Liver (tissue), 8 donors: ENCODE measurements at regions not wholly inside any gene's neighbourhood (a gene's known extent, or its start where the extent isn't known, plus 50 kb on each side); places are given as distances from the start of the nearest gene placed in this dataset.

Experiments used
- DNase-seq: peaks from one replicate; pipeline ENCODE4 v3.0.0-alpha.2; 2017; ENCODE audit warnings: low spot score
- H3K27ac ChIP-seq, 2 donors: one replicate each; pipeline ENCODE4 v1.7.0; 2013; ENCODE audit warnings: inconsistent platforms in 2 of 2, low read length in 2 of 2, control low read depth in 1 of 2, low read depth in 1 of 2, mild to moderate bottlenecking in 1 of 2
- H3K27me3 ChIP-seq, 4 donors: one replicate each; pipeline versions ENCODE4 v1.6.1 to v1.7.0; 2013; ENCODE audit warnings: low read length in 3 of 4, inconsistent platforms in 1 of 4, mild to moderate bottlenecking in 1 of 4, moderate library complexity in 1 of 4; ENCODE audit not compliant: control insufficient read depth in 4 of 4, insufficient read depth in 4 of 4
- H3K36me3 ChIP-seq, 4 donors: one replicate each; pipeline versions ENCODE4 v1.6.1 to v1.7.0; 2013; ENCODE audit warnings: low read length in 3 of 4, mild to moderate bottlenecking in 3 of 4, low read depth in 1 of 4, moderate library complexity in 1 of 4; ENCODE audit not compliant: control insufficient read depth in 4 of 4, insufficient read depth in 3 of 4
- H3K4me1 ChIP-seq, 4 donors: one replicate each; pipeline versions ENCODE4 v1.6.1 to v1.7.0; 2013; ENCODE audit warnings: low read length in 3 of 4, mild to moderate bottlenecking in 3 of 4, moderate library complexity in 1 of 4; ENCODE audit not compliant: control insufficient read depth in 4 of 4, insufficient read depth in 4 of 4
- H3K4me3 ChIP-seq, 3 donors: one replicate each; pipeline versions ENCODE4 v1.6.1 to v1.7.0; 2013; ENCODE audit warnings: low read length in 3 of 3, control low read depth in 1 of 3, low read depth in 1 of 3, mild to moderate bottlenecking in 1 of 3
- H3K9ac ChIP-seq, 2 donors: one replicate each; pipeline ENCODE4 v1.7.0; 2013; ENCODE audit warnings: low read length in 2 of 2, mild to moderate bottlenecking in 2 of 2, moderate library complexity in 2 of 2, control low read depth in 1 of 2, low read depth in 1 of 2
- H3K9me3 ChIP-seq, 4 donors: one replicate each; pipeline versions ENCODE4 v1.6.1 to v1.7.0; 2013; ENCODE audit warnings: low read length in 3 of 4; ENCODE audit not compliant: control insufficient read depth in 4 of 4
- ATF3 ChIP-seq: IDR thresholded peaks from 2 replicates; pipeline ENCODE4 v1.6.1; 2016; ENCODE audit warnings: antibody characterized with exemption
- CTCF ChIP-seq: fragments of 150-350 bp; IDR thresholded peaks from 2 replicates; pipeline ENCODE4 v1.5.1; 2017; ENCODE audit warnings: improper control_type of control experiment, low read depth, low read length; ENCODE audit not compliant: missing input control
- EGR1 ChIP-seq, 2 donors: IDR thresholded peaks; 2 replicates each; pipeline ENCODE4 v1.6.1; 2016 to 2018; ENCODE audit warnings: antibody characterized with exemption in 2 of 2, low read depth in 2 of 2
- FOXA1 ChIP-seq: IDR thresholded peaks from 2 replicates; pipeline ENCODE4 v1.6.1; 2016; ENCODE audit warnings: antibody characterized with exemption
- FOXA2 ChIP-seq: IDR thresholded peaks from 2 replicates; pipeline ENCODE4 v1.6.1; 2016; ENCODE audit warnings: antibody characterized with exemption
- GABPA ChIP-seq, 2 donors: IDR thresholded peaks in 1 of 2; conservative IDR thresholded peaks in 1 of 2; 2 replicates each; pipeline ENCODE4 v1.6.1; 2016; ENCODE audit warnings: antibody characterized with exemption in 2 of 2, mild to moderate bottlenecking in 1 of 2, moderate library complexity in 1 of 2
- HNF4A ChIP-seq, 2 donors: conservative IDR thresholded peaks; 2 replicates each; pipeline ENCODE4 v1.6.1; 2016; ENCODE audit warnings: antibody characterized with exemption in 2 of 2, mild to moderate bottlenecking in 2 of 2
- HNF4G ChIP-seq: IDR thresholded peaks from 2 replicates; pipeline ENCODE4 v1.6.1; 2016; ENCODE audit warnings: antibody characterized with exemption
- JUND ChIP-seq, 2 donors: IDR thresholded peaks; 2 replicates each; pipeline ENCODE4 v1.6.1; 2016; ENCODE audit warnings: antibody characterized with exemption in 2 of 2
- MAX ChIP-seq: IDR thresholded peaks from 2 replicates; pipeline ENCODE4 v1.6.1; 2016; ENCODE audit warnings: antibody characterized with exemption
- NR2F2 ChIP-seq: IDR thresholded peaks from 2 replicates; pipeline ENCODE4 v1.6.1; 2016; ENCODE audit warnings: antibody characterized with exemption
- RAD21 ChIP-seq, 2 donors: IDR thresholded peaks; 2 replicates each; pipeline ENCODE4 v1.6.1; 2016; ENCODE audit warnings: antibody characterized with exemption in 2 of 2, mild to moderate bottlenecking in 2 of 2
- REST ChIP-seq: IDR thresholded peaks from 2 replicates; pipeline ENCODE4 v1.6.1; 2016; ENCODE audit warnings: antibody characterized with exemption, mild to moderate bottlenecking
- RXRA ChIP-seq, 2 donors: IDR thresholded peaks; 2 replicates each; pipeline ENCODE4 v1.6.1; 2017 to 2018; ENCODE audit warnings: antibody characterized with exemption in 2 of 2, mild to moderate bottlenecking in 1 of 2
- SP1 ChIP-seq: IDR thresholded peaks from 2 replicates; pipeline ENCODE4 v1.6.1; 2018; ENCODE audit warnings: antibody characterized with exemption, mild to moderate bottlenecking
- TAF1 ChIP-seq: conservative IDR thresholded peaks from 2 replicates; pipeline ENCODE4 v1.6.1; 2016; ENCODE audit warnings: antibody characterized with exemption, mild to moderate bottlenecking
- YY1 ChIP-seq: IDR thresholded peaks from 2 replicates; pipeline ENCODE4 v1.6.1; 2016; ENCODE audit warnings: antibody characterized with exemption, mild to moderate bottlenecking
- ZBTB33 ChIP-seq: IDR thresholded peaks from 2 replicates; pipeline ENCODE4 v1.6.1; 2016; ENCODE audit warnings: antibody characterized with exemption
- WGBS: extraction: QIAGEN DNeasy Blood & Tissue Kit; methylation state at CpG from one replicate; pipeline ENCODE4 v1.1.7; 2013; 5-methylcytosine and 5-hydroxymethylcytosine counted together
- donor health status: healthy.
- donor health status: healthy.
- donor health status: healthy.
- donor health status: healthy.
- donor health status: healthy.

GRCh38 chr2:66101206-66101605 is 333.7 kb upstream of the MEIS1 start:
- no peaks in the 10 kb centered on the region for H3K4me1 ChIP-seq
- 68% methylated on average over 1 of the region's 1 CpG for WGBS
- TF ChIP-seq GABPA (IDR thresholded peaks at IDR 0.05 in 1 of 2, conservative IDR thresholded peaks at IDR 0.05 in 1 of 2): no peak
- no peak for TF ChIP-seq CTCF
- no peak for TF ChIP-seq HNF4A (conservative IDR thresholded peaks at IDR 0.05)
- no peak for TF ChIP-seq FOXA1
- no peak for TF ChIP-seq JUND (IDR thresholded peaks at IDR 0.05)
- no peak for TF ChIP-seq SP1
- no peak for TF ChIP-seq TAF1
- TF ChIP-seq FOXA2: no peak
- TF ChIP-seq MAX: no peak
- TF ChIP-seq RXRA (IDR thresholded peaks at IDR 0.05): no peak
- no peak for TF ChIP-seq HNF4G
- no peak for TF ChIP-seq ZBTB33
- TF ChIP-seq EGR1 (IDR thresholded peaks at IDR 0.05; ENCODE audit: low read depth in 2 of 2): no peak
- no peak for TF ChIP-seq NR2F2
- TF ChIP-seq YY1: no peak
- TF ChIP-seq RAD21 (IDR thresholded peaks at IDR 0.05): no peak
- no peak for TF ChIP-seq ATF3
- no peak for TF ChIP-seq REST
- H3K36me3 ChIP-seq: no peaks in the 10 kb centered on the region
- no peak overlapping the region for H3K27ac ChIP-seq
- no peak overlapping the region for H3K9ac ChIP-seq
- H3K9me3 ChIP-seq: no peaks in the 10 kb centered on the region
- DNase-seq: no peak
- no peaks in the 10 kb centered on the region for H3K27me3 ChIP-seq
- H3K4me3 ChIP-seq: no peak overlapping the region
